ENCODE measurements at regions not wholly inside any gene's neighbourhood (a gene's known extent, or its start where the extent isn't known, plus 50 kb on each side); places are given as distances from the start of the nearest gene placed in this dataset.

DNA sequence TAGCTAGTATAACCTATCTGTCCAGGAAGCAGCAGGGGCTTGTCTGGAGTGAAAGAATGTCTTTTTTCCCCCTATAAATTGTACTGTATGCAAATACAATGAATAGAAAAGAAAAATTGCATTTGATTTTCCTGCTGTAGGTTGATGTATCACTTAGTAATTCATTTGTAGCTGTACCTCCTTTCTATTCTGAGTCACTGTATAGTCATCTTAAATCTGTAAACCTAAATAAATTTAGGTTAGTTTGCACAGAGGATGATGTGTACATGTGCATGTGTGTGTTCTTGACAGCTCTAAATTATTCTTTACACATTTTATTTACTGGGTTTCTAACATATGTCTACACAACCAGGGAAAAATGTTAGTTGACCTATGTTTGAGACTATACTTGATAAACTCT lies 478.7 kb upstream of the CNTNAP5 start:
- Histone ChIP-seq H3K36me3 (no peaks in the 10 kb centered on the region), H3K27ac (no peak overlapping the region), H3K27me3 (no peaks in the 10 kb centered on the region), H3K9me3 (peaks cover 0 to 7% of the 10 kb centered on the region in 2 donors), H3K4me3 (no peak overlapping the region), H3K4me1 (no peaks in the 10 kb centered on the region)
- TF ChIP-seq EP300 (IDR thresholded peaks at IDR 0.05; ENCODE audit: low read depth) (no peak), POLR2A (IDR thresholded peaks at IDR 0.05) (no peak)
- in situ Hi-C loops (cut with MboI; ENCODE audit: low pct_ligation_motif_present in 1 of 4, low pct_unique_long_range_greater_than_20kb in 1 of 4, low sequenced_read_pairs in 3 of 4): no loop called here
- intact Hi-C loops (cut with DNase I; ENCODE audit: low total_unique reads): no loop called here
- no peak for DNase-seq

DNA sequence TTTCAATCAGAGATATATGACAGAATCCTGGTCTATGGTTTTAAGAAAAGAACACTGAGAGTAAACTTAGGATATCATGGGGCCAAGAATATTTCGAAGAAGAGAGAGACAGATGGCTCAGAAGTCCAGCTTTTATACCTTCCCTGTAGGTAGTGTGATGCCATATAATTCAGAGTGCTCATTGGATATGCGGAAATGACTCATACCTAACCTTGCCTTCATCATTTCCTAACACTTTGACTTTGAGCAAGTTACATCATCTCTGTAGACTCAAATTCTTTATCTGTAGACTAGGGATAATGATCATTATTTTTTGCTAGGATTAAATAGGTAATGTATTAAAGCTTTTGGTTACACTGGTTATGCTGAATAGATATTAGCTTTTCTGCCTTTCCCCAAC lies 461.6 kb upstream of the CNTNAP5 start:
- in situ Hi-C loops (cut with MboI; ENCODE audit: low pct_ligation_motif_present in 1 of 4, low pct_unique_long_range_greater_than_20kb in 1 of 4, low sequenced_read_pairs in 3 of 4): no loop called here

GRCh38 chr2:123566291-123566946 lies 458.7 kb upstream of the CNTNAP5 start:
- TF ChIP-seq EP300 (IDR thresholded peaks at IDR 0.05; ENCODE audit: low read depth) (no peak), POLR2A (IDR thresholded peaks at IDR 0.05) (no peak), POLR2AphosphoS5 (IDR thresholded peaks at IDR 0.05) (no peak), CTCF (IDR thresholded peaks at IDR 0.05) (no peak)
- Histone ChIP-seq H3K27ac (no peak overlapping the region), H3K9me3 (no peaks in the 10 kb centered on the region), H3K27me3 (no peaks in the 10 kb centered on the region), H3K4me3 (no peak overlapping the region), H3K36me3 (no peaks in the 10 kb centered on the region), H3K4me1 (no peaks in the 10 kb centered on the region)
- in situ Hi-C loops (cut with MboI; ENCODE audit: low pct_ligation_motif_present in 1 of 4, low pct_unique_long_range_greater_than_20kb in 1 of 4, low sequenced_read_pairs in 3 of 4): no loop called here
- no peak for DNase-seq
- intact Hi-C loops (cut with DNase I; ENCODE audit: low total_unique reads): no loop called here
- WGBS, 2 donors (ENCODE audit: low coverage in 1 of 2): 86 to 88% methylated on average over 2 to 3 of the region's 3 CpGs

More for the DNA sequence above, 461.6 kb upstream of the CNTNAP5 start:
- no peaks in the 10 kb centered on the region for H3K4me1 ChIP-seq
- WGBS, 2 donors (ENCODE audit: low coverage in 1 of 2): 50 to 65% methylated on average over 2 of the region's 2 CpGs
- H3K9me3 ChIP-seq: no peaks in the 10 kb centered on the region
- no peak overlapping the region for H3K4me3 ChIP-seq
- no peak for TF ChIP-seq CTCF (IDR thresholded peaks at IDR 0.05)
- TF ChIP-seq POLR2A (IDR thresholded peaks at IDR 0.05): no peak
- no peak for TF ChIP-seq EP300 (IDR thresholded peaks at IDR 0.05; ENCODE audit: low read depth)
- no peak for TF ChIP-seq POLR2AphosphoS5 (IDR thresholded peaks at IDR 0.05)
- H3K27ac ChIP-seq: no peak overlapping the region
- intact Hi-C loops (cut with DNase I; ENCODE audit: low total_unique reads): no loop called here
- no peaks in the 10 kb centered on the region for H3K27me3 ChIP-seq
- H3K36me3 ChIP-seq: no peaks in the 10 kb centered on the region
- DNase-seq: no peak

DNA sequence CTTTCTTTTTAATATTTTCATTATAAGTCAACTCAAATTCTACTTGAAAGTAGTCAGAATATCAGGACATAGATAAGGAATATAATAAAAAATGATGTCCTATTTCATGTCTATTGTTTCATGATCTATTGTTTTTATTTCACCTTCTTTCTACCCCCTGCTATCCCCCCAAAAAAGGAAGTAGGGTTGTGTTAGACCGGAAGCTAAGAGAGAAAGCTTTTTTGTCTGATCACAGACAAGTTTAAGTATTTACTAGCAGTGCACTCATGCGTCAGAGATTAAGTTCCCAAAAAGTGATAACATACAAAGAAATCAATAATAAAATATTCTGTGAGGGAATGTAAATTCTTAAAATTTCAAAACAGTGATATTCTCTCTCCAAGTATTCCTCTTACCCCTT lies 447.1 kb upstream of the CNTNAP5 start:
- Histone ChIP-seq H3K27ac (no peak overlapping the region), H3K36me3 (no peaks in the 10 kb centered on the region), H3K4me3 (no peak overlapping the region), H3K27me3 (no peaks in the 10 kb centered on the region), H3K4me1 (no peaks in the 10 kb centered on the region), H3K9me3 (no peaks in the 10 kb centered on the region)
- in situ Hi-C loops (cut with MboI; ENCODE audit: low pct_ligation_motif_present in 1 of 4, low pct_unique_long_range_greater_than_20kb in 1 of 4, low sequenced_read_pairs in 3 of 4): no loop called here
- no peak for DNase-seq
- no peak for TF ChIP-seq POLR2A (IDR thresholded peaks at IDR 0.05)
- TF ChIP-seq POLR2AphosphoS5 (IDR thresholded peaks at IDR 0.05): no peak
- TF ChIP-seq CTCF (IDR thresholded peaks at IDR 0.05): no peak
- TF ChIP-seq EP300 (IDR thresholded peaks at IDR 0.05; ENCODE audit: low read depth): no peak
- intact Hi-C loops (cut with DNase I; ENCODE audit: low total_unique reads): no loop called here
- WGBS, 2 donors (ENCODE audit: low coverage in 1 of 2): 54 to 63% methylated on average over 2 of the region's 2 CpGs

DNA sequence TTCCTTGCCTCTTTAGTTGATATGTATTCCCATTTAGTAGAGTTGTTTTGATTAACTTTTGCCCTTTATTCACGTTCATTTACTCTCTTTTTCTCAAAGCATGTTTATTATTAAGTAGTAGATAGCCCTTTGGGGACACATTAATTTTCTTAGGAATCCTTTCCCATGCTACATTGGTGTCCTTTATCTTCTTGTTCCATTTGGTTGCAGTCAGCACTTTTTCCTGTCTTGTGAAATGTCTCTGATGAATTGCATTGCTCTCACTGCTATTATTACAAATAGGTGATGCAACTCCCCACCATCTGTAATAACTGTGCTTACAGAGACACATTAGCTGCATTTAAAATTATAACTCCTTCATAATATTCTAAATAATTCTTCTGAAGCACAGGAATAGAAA lies 428.5 kb upstream of the CNTNAP5 start:
- in situ Hi-C loops (cut with MboI; ENCODE audit: low pct_ligation_motif_present in 1 of 4, low pct_unique_long_range_greater_than_20kb in 1 of 4, low sequenced_read_pairs in 3 of 4): no loop called here
- Histone ChIP-seq H3K27ac (no peak overlapping the region), H3K9me3 (no peaks in the 10 kb centered on the region), H3K4me1 (no peaks in the 10 kb centered on the region), H3K27me3 (no peaks in the 10 kb centered on the region), H3K36me3 (no peaks in the 10 kb centered on the region), H3K4me3 (no peak overlapping the region)
- DNase-seq: no peak
- intact Hi-C loops (cut with DNase I; ENCODE audit: low total_unique reads): no loop called here
- 58 to 61% methylated on average over 1 of the region's 1 CpG for WGBS, 2 donors (ENCODE audit: low coverage in 1 of 2)
- TF ChIP-seq POLR2AphosphoS5 (IDR thresholded peaks at IDR 0.05) (no peak), POLR2A (IDR thresholded peaks at IDR 0.05) (no peak), EP300 (IDR thresholded peaks at IDR 0.05; ENCODE audit: low read depth) (no peak), CTCF (IDR thresholded peaks at IDR 0.05) (no peak)
